Nephron (organoid): ENCODE measurements at regions not wholly inside any gene's neighbourhood (a gene's known extent, or its start where the extent isn't known, plus 50 kb on each side); places are given as distances from the start of the nearest gene placed in this dataset.

Experiments
- H3K27ac Mint-ChIP-seq, 3 experiments: 2 replicates each; pipeline ENCODE4 v1.8.0; 2020; ENCODE audit warnings: mixed read lengths in 3 of 3, mild to moderate bottlenecking in 2 of 3, moderate library complexity in 1 of 3
- H3K27me3 Mint-ChIP-seq: 2 replicates; pipeline ENCODE4 v1.8.0; 2021; ENCODE audit warnings: low read depth, mild to moderate bottlenecking, moderate library complexity, mixed read lengths
- H3K36me3 Mint-ChIP-seq: 2 replicates; pipeline ENCODE4 v1.8.0; 2020; ENCODE audit warnings: low read depth, mixed read lengths
- H3K4me1 Mint-ChIP-seq: 2 replicates; pipeline ENCODE4 v1.8.0; 2020; ENCODE audit warnings: mixed read lengths
- H3K4me3 Mint-ChIP-seq, 3 experiments: 2 replicates each; pipeline ENCODE4 v1.8.0; 2020; ENCODE audit warnings: mild to moderate bottlenecking in 3 of 3, mixed read lengths in 3 of 3, moderate library complexity in 2 of 3
- H3K9me3 Mint-ChIP-seq: 2 replicates; pipeline ENCODE4 v1.8.0; 2020; ENCODE audit warnings: mixed read lengths
- CTCF ChIP-seq, 3 experiments: fragments of 200-600 bp; sonication (generic); IDR thresholded peaks; one replicate each; pipeline ENCODE4 v1.5.0; 2021; ENCODE audit warnings: antibody characterized with exemption in 3 of 3; ENCODE audit not compliant: unreplicated experiment in 3 of 3

- TF ChIP-seq CTCF (IDR thresholded peaks at IDR 0.05; ENCODE audit: unreplicated experiment in 3 of 3) = no peak
- Mint-ChIP-seq H3K27ac (peak overlapping the region in 1 of 3 experiments; percentile 60), H3K36me3 (no peaks in the 10 kb centered on the region), H3K9me3 (no peaks in the 10 kb centered on the region), H3K4me3 (peak overlapping the region; percentile 2 to 36 (median 21)), H3K27me3 (peaks cover 5% of the 10 kb centered on the region), H3K4me1 (peaks cover 11% of the 10 kb centered on the region)
Measured at GRCh38 chr14:65281991-65282895, 130.3 kb upstream of the FUT8 start.

GRCh38 chr14:65282896-65283253 lies 129.7 kb upstream of the FUT8 start:
- Mint-ChIP-seq H3K4me1 (peaks cover 11% of the 10 kb centered on the region), H3K27me3 (peaks cover 5% of the 10 kb centered on the region)

GRCh38 chr14:65286443-65286842 lies 126.1 kb upstream of the FUT8 start:
- H3K4me3 Mint-ChIP-seq = no peak overlapping the region
- H3K9me3 Mint-ChIP-seq = no peaks in the 10 kb centered on the region
- no peaks in the 10 kb centered on the region for H3K36me3 Mint-ChIP-seq
- H3K4me1 Mint-ChIP-seq = peaks cover 11% of the 10 kb centered on the region
- no peak overlapping the region for H3K27ac Mint-ChIP-seq
- TF ChIP-seq CTCF (IDR thresholded peaks at IDR 0.05; ENCODE audit: unreplicated experiment in 3 of 3) = no peak
- peaks cover 5% of the 10 kb centered on the region for H3K27me3 Mint-ChIP-seq

More at GRCh38 chr14:65282896-65283253, 129.7 kb upstream of the FUT8 start:
- Mint-ChIP-seq H3K36me3 (no peaks in the 10 kb centered on the region), H3K9me3 (no peaks in the 10 kb centered on the region), H3K4me3 (no peak overlapping the region), H3K27ac (peak overlapping the region in 1 of 3 experiments; percentile 60)
- no peak for TF ChIP-seq CTCF (IDR thresholded peaks at IDR 0.05; ENCODE audit: unreplicated experiment in 3 of 3)

GRCh38 chr14:65287264-65288131 lies 125.0 kb upstream of the FUT8 start:
- peaks cover 1% of the 10 kb centered on the region for H3K4me1 Mint-ChIP-seq
- H3K27ac Mint-ChIP-seq = no peak overlapping the region
- no peaks in the 10 kb centered on the region for H3K27me3 Mint-ChIP-seq
- TF ChIP-seq CTCF (IDR thresholded peaks at IDR 0.05; ENCODE audit: unreplicated experiment in 3 of 3) = no peak
- no peaks in the 10 kb centered on the region for H3K9me3 Mint-ChIP-seq
- no peaks in the 10 kb centered on the region for H3K36me3 Mint-ChIP-seq
- no peak overlapping the region for H3K4me3 Mint-ChIP-seq

- Mint-ChIP-seq H3K36me3 (no peaks in the 10 kb centered on the region), H3K27ac (no peak overlapping the region), H3K4me1 (no peaks in the 10 kb centered on the region)
Measured at GRCh38 chr14:65290830-65291229, 121.7 kb upstream of the FUT8 start.

More at GRCh38 chr14:65290830-65291229, 121.7 kb upstream of the FUT8 start:
- Mint-ChIP-seq H3K9me3 (no peaks in the 10 kb centered on the region), H3K4me3 (no peak overlapping the region), H3K27me3 (no peaks in the 10 kb centered on the region)
- TF ChIP-seq CTCF (IDR thresholded peaks at IDR 0.05; ENCODE audit: unreplicated experiment in 3 of 3) = no peak
